ENCODE measurements at regions not wholly inside any gene's neighbourhood (a gene's known extent, or its start where the extent isn't known, plus 50 kb on each side); places are given as distances from the start of the nearest gene placed in this dataset.

DNA sequence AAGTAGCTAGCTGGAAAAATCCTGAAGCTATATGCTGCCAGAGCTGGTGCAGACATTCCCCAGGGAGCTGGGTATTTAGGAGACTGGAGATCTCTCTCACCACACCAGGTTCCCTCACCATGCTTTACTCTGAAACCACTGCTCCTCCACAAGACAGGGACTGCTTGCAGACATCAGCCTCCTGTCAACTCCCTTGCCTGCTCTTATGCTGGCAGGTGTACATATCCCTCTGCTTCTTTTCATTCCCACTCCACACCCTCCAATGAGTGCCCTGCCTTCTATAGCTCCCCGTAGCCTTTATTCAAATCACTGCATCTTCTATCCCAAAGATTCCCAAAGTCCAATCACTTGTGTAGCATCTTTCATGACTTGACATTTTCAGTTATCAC lies 380.7 kb downstream of the NFIB start:
- H3K36me3 Mint-ChIP-seq = no peaks in the 10 kb centered on the region
- no peaks in the 10 kb centered on the region for H3K27me3 ChIP-seq (ENCODE audit: control insufficient read depth in 2 of 2, insufficient read depth in 2 of 2, low read length in 2 of 2)
- intact Hi-C loops (cut with micrococcal nuclease) = no loop called here
- no peak for ATAC-seq
- H3K4me1 Mint-ChIP-seq = no peaks in the 10 kb centered on the region
- H3K4me3 Mint-ChIP-seq = no peak overlapping the region
- H3K9me3 Mint-ChIP-seq = peaks cover 0 to 9% (median 2%) of the 10 kb centered on the region in 11 donors
- no peaks in the 10 kb centered on the region for H3K27me3 Mint-ChIP-seq
- no peak overlapping the region for H3K27ac Mint-ChIP-seq
- no peaks in the 10 kb centered on the region for H3K9me3 ChIP-seq (ENCODE audit: control insufficient read depth in 2 of 3, low read length in 3 of 3)
- H3K4me1 ChIP-seq (ENCODE audit: control insufficient read depth in 2 of 2, insufficient read depth in 2 of 2, low read length in 2 of 2) = no peaks in the 10 kb centered on the region
- ChIA-PET POLR2A (no interaction called here), CTCF (no interaction called here)
- no peak for DNase-seq
- no peak overlapping the region for H3K27ac ChIP-seq (ENCODE audit: low read depth, low read length)
- no peaks in the 10 kb centered on the region for H3K36me3 ChIP-seq (ENCODE audit: control insufficient read depth in 2 of 3, insufficient read depth in 3 of 3, low read length in 3 of 3)
- no peak overlapping the region for H3K4me3 ChIP-seq (ENCODE audit: low read length)

DNA sequence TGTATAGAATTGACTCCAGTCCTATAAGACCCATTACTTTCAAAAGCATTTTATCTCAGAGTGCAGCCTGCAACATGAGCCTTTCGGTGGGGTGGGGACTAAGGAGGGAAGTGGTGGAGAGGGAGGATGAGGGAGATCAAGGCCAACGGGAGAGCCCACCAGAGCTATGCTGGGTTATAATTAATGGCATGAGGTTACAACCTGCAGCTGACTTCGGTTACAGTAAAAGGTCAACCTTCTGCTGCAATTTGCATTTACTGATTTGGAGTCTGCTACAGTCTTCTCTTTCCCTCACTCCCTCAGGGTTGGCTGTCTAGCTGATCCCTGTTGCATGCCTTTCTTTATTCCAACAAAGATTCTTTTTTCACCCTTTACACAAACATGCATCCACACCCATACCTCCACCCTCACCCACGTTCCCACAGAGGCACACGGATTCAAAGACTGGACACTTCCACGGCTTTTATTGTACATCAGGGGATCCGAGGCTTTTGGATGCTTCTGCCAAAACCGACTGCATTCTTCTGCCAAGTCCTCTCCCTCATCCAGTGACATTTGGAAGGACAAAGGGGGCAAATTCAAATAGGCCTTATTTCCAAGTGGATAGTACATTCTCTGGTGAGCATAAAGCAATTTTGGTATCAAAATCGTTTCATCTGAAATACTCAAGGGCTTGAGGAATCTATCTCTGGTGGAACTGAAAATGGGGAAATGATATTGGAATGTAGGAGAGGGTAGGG lies 381.2 kb downstream of the NFIB start:
- Histone ChIP-seq H3K4me1 (ENCODE audit: control insufficient read depth in 2 of 2, insufficient read depth in 2 of 2, low read length in 2 of 2) (no peaks in the 10 kb centered on the region), H3K9me3 (ENCODE audit: control insufficient read depth in 2 of 3, low read length in 3 of 3) (no peaks in the 10 kb centered on the region), H3K27me3 (ENCODE audit: control insufficient read depth in 2 of 2, insufficient read depth in 2 of 2, low read length in 2 of 2) (no peaks in the 10 kb centered on the region), H3K36me3 (ENCODE audit: control insufficient read depth in 2 of 3, insufficient read depth in 3 of 3, low read length in 3 of 3) (no peaks in the 10 kb centered on the region), H3K27ac (ENCODE audit: low read depth, low read length) (no peak overlapping the region), H3K4me3 (ENCODE audit: low read length) (no peak overlapping the region)
- no peak overlapping the region for H3K4me3 Mint-ChIP-seq
- ChIA-PET CTCF (no interaction called here), POLR2A (no interaction called here)
- no peak overlapping the region for H3K27ac Mint-ChIP-seq
- H3K27me3 Mint-ChIP-seq = no peaks in the 10 kb centered on the region
- intact Hi-C loops (cut with micrococcal nuclease) = no loop called here
- peaks cover 0 to 9% (median 2%) of the 10 kb centered on the region in 11 donors for H3K9me3 Mint-ChIP-seq
- no peak for ATAC-seq
- no peaks in the 10 kb centered on the region for H3K36me3 Mint-ChIP-seq
- no peaks in the 10 kb centered on the region for H3K4me1 Mint-ChIP-seq
- DNase-seq = no peak

DNA sequence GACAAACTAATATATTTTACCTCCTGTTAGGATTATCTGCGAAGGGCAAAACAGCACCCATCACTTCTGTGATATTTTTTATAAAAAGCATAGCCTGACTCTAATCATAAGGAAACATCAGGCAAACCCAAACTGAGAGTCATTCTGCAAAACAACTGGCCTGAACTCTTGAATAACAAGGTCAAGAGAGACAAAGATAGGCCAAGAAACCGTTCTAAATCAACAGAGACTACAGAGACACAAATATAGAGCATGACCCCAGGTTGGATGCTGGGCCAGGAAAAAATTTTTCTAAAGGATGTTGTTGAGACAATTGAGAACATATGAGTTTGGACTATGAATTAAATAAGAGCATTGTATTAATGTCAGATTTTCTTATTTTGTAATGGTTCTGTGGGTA lies 384.9 kb downstream of the NFIB start:
- Histone ChIP-seq H3K27me3 (ENCODE audit: control insufficient read depth in 2 of 2, insufficient read depth in 2 of 2, low read length in 2 of 2) (no peaks in the 10 kb centered on the region), H3K4me3 (ENCODE audit: low read length) (no peak overlapping the region), H3K4me1 (ENCODE audit: control insufficient read depth in 2 of 2, insufficient read depth in 2 of 2, low read length in 2 of 2) (no peaks in the 10 kb centered on the region), H3K36me3 (ENCODE audit: control insufficient read depth in 2 of 3, insufficient read depth in 3 of 3, low read length in 3 of 3) (no peaks in the 10 kb centered on the region), H3K9me3 (ENCODE audit: control insufficient read depth in 2 of 3, low read length in 3 of 3) (peaks cover 0 to 3% (median 0%) of the 10 kb centered on the region in 3 experiments), H3K27ac (ENCODE audit: low read depth, low read length) (no peak overlapping the region)
- Mint-ChIP-seq H3K4me1 (no peaks in the 10 kb centered on the region), H3K4me3 (no peak overlapping the region), H3K9me3 (peaks cover 0 to 15% (median 2%) of the 10 kb centered on the region in 11 donors), H3K27me3 (no peaks in the 10 kb centered on the region), H3K27ac (no peak overlapping the region), H3K36me3 (no peaks in the 10 kb centered on the region)
- intact Hi-C loops (cut with micrococcal nuclease) = no loop called here
- ATAC-seq (no peak), DNase-seq (no peak)
- CTCF ChIA-PET = no interaction called here
- POLR2A ChIA-PET = no interaction called here

DNA sequence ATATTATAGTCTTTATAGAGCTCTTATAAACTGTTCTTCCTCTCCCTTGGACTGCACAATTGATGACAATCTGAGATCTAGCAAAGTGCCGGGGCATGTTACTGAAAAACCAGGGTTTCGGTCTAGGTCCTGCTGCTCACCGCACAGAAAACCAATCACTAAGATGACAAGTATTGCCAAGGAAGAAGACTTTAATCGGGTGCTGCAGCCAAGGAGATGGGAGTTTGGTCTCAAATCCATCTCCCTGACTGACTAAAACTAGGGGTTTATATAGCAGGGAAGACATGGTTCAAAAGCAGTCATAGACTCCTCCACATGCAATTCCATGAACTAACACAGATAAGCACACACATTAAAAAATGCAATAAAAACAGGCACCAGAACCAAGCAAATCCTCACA lies 390.6 kb downstream of the NFIB start:
- Histone ChIP-seq H3K36me3 (ENCODE audit: control insufficient read depth in 2 of 3, insufficient read depth in 3 of 3, low read length in 3 of 3) (no peaks in the 10 kb centered on the region), H3K4me1 (ENCODE audit: control insufficient read depth in 2 of 2, insufficient read depth in 2 of 2, low read length in 2 of 2) (no peaks in the 10 kb centered on the region), H3K27ac (ENCODE audit: low read depth, low read length) (no peak overlapping the region), H3K9me3 (ENCODE audit: control insufficient read depth in 2 of 3, low read length in 3 of 3) (peaks cover 0 to 3% (median 0%) of the 10 kb centered on the region in 3 experiments), H3K4me3 (ENCODE audit: low read length) (no peak overlapping the region), H3K27me3 (ENCODE audit: control insufficient read depth in 2 of 2, insufficient read depth in 2 of 2, low read length in 2 of 2) (no peaks in the 10 kb centered on the region)
- Mint-ChIP-seq H3K4me3 (no peak overlapping the region), H3K27ac (no peak overlapping the region), H3K36me3 (no peaks in the 10 kb centered on the region), H3K4me1 (no peaks in the 10 kb centered on the region), H3K27me3 (no peaks in the 10 kb centered on the region), H3K9me3 (peaks cover 0 to 17% (median 5%) of the 10 kb centered on the region in 11 donors)
- DNase-seq = no peak
- ChIA-PET POLR2A (no interaction called here), CTCF (no interaction called here)
- no peak for ATAC-seq
- intact Hi-C loops (cut with micrococcal nuclease) = no loop called here

DNA sequence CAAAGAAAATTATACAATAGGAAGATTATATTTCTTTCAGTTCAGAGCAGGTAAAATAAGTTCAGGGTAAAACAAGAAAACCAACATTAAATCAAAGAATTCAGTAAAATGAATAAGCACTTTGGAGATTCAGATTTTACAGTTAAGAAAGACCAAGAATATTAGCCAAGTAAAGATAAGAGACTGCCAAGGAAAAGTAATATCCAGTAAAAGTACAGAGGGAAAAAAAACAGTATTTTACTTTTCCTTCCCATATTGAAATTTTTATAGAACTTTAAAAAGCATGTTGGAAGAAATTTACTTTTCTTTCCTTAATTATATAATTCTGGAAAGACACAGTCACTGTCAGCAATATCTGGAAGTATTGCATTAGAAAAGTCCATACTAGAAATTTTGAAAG lies 393.4 kb downstream of the NFIB start:
- no peak for ATAC-seq
- no peaks in the 10 kb centered on the region for H3K27me3 Mint-ChIP-seq

DNA sequence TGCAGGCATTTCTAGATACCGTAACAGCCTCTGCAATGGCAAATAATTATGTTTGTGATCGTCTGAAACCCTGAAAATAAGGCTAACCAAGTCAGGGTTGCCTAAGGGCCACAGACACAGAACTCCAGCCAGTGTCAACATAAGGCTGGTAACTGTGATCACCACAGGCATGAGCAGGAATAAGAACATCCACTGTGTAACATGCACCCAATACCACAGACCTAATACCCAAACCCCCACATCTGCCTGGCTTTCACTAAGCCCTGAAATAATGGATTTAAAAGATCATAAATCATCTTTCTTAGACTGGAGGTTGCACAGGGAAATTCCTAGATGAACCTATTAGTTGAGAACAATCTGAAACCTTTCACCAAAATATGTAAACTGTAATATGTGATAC lies 394.5 kb downstream of the NFIB start:
- Mint-ChIP-seq H3K27me3 (no peaks in the 10 kb centered on the region), H3K4me1 (no peaks in the 10 kb centered on the region), H3K9me3 (peaks cover 0 to 12% (median 3%) of the 10 kb centered on the region in 11 donors), H3K27ac (no peak overlapping the region), H3K36me3 (no peaks in the 10 kb centered on the region), H3K4me3 (no peak overlapping the region)
- Histone ChIP-seq H3K4me1 (ENCODE audit: control insufficient read depth in 2 of 2, insufficient read depth in 2 of 2, low read length in 2 of 2) (no peaks in the 10 kb centered on the region), H3K27me3 (ENCODE audit: control insufficient read depth in 2 of 2, insufficient read depth in 2 of 2, low read length in 2 of 2) (no peaks in the 10 kb centered on the region), H3K36me3 (ENCODE audit: control insufficient read depth in 2 of 3, insufficient read depth in 3 of 3, low read length in 3 of 3) (no peaks in the 10 kb centered on the region), H3K4me3 (ENCODE audit: low read length) (no peak overlapping the region), H3K27ac (ENCODE audit: low read depth, low read length) (no peak overlapping the region), H3K9me3 (ENCODE audit: control insufficient read depth in 2 of 3, low read length in 3 of 3) (no peaks in the 10 kb centered on the region)
- ChIA-PET POLR2A (no interaction called here), CTCF (no interaction called here)
- ATAC-seq = no peak
- intact Hi-C loops (cut with micrococcal nuclease) = no loop called here
- no peak for DNase-seq

More for the DNA sequence above, 393.4 kb downstream of the NFIB start:
- no peak overlapping the region for H3K27ac ChIP-seq (ENCODE audit: low read depth, low read length)
- no peaks in the 10 kb centered on the region for H3K36me3 Mint-ChIP-seq
- no peaks in the 10 kb centered on the region for H3K4me1 Mint-ChIP-seq
- POLR2A ChIA-PET = no interaction called here
- intact Hi-C loops (cut with micrococcal nuclease) = no loop called here
- H3K27me3 ChIP-seq (ENCODE audit: control insufficient read depth in 2 of 2, insufficient read depth in 2 of 2, low read length in 2 of 2) = no peaks in the 10 kb centered on the region
- no peak overlapping the region for H3K4me3 Mint-ChIP-seq
- H3K4me3 ChIP-seq (ENCODE audit: low read length) = no peak overlapping the region
- H3K9me3 ChIP-seq (ENCODE audit: control insufficient read depth in 2 of 3, low read length in 3 of 3) = no peaks in the 10 kb centered on the region
- no peaks in the 10 kb centered on the region for H3K4me1 ChIP-seq (ENCODE audit: control insufficient read depth in 2 of 2, insufficient read depth in 2 of 2, low read length in 2 of 2)
- H3K9me3 Mint-ChIP-seq = peaks cover 0 to 17% (median 5%) of the 10 kb centered on the region in 11 donors
- H3K36me3 ChIP-seq (ENCODE audit: control insufficient read depth in 2 of 3, insufficient read depth in 3 of 3, low read length in 3 of 3) = no peaks in the 10 kb centered on the region
- no peak for DNase-seq
- CTCF ChIA-PET = no interaction called here
- H3K27ac Mint-ChIP-seq = no peak overlapping the region

DNA sequence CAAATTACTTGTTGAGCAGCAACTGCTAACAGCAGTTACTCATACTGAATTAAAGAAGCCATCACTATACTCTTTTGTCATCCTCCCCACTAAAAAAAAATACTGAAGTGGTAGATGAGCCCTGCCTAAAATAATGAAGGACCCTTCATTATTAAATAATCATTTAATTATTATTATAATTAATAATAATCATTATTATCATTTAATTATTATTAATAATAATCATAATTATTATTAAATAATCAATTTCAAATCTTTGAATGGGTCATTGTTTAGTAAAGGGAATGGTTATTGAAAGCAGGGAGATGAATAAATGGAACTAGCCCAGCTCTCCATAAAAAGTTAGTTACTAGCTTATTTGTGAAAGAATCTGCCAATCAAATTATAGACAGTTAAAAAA lies 396.4 kb downstream of the NFIB start:
- Histone ChIP-seq H3K4me1 (ENCODE audit: control insufficient read depth in 2 of 2, insufficient read depth in 2 of 2, low read length in 2 of 2) (no peaks in the 10 kb centered on the region), H3K27me3 (ENCODE audit: control insufficient read depth in 2 of 2, insufficient read depth in 2 of 2, low read length in 2 of 2) (no peaks in the 10 kb centered on the region), H3K27ac (ENCODE audit: low read depth, low read length) (no peak overlapping the region), H3K9me3 (ENCODE audit: control insufficient read depth in 2 of 3, low read length in 3 of 3) (no peaks in the 10 kb centered on the region), H3K4me3 (ENCODE audit: low read length) (no peak overlapping the region), H3K36me3 (ENCODE audit: control insufficient read depth in 2 of 3, insufficient read depth in 3 of 3, low read length in 3 of 3) (no peaks in the 10 kb centered on the region)
- peaks cover 0 to 14% (median 3%) of the 10 kb centered on the region in 11 donors for H3K9me3 Mint-ChIP-seq
- CTCF ChIA-PET = no interaction called here
- no peak overlapping the region for H3K4me3 Mint-ChIP-seq
- no peaks in the 10 kb centered on the region for H3K27me3 Mint-ChIP-seq
- no peaks in the 10 kb centered on the region for H3K4me1 Mint-ChIP-seq
- DNase-seq (no peak), ATAC-seq (no peak)
- intact Hi-C loops (cut with micrococcal nuclease) = no loop called here
- POLR2A ChIA-PET = no interaction called here
- H3K27ac Mint-ChIP-seq = no peak overlapping the region
- no peaks in the 10 kb centered on the region for H3K36me3 Mint-ChIP-seq
